Neural cell (in vitro differentiated cells): ENCODE measurements at regions not wholly inside any gene's neighbourhood (a gene's known extent, or its start where the extent isn't known, plus 50 kb on each side); places are given as distances from the start of the nearest gene placed in this dataset.

ENCODE experiments used
- H2AFZ ChIP-seq: fragments of 200-600, 300-800 bp; sonication (generic), shearing (Covaris generic); 2 replicates; pipeline ENCODE4 v1.6.0; 2014; ENCODE audit warnings: low read depth, mild to moderate bottlenecking, antibody characterized with exemption, low read length, moderate library complexity
- H3F3A ChIP-seq: fragments of 200-600 bp; shearing (Covaris generic); 2 replicates; pipeline ENCODE4 v1.6.1; 2016; ENCODE audit warnings: mild to moderate bottlenecking, moderate library complexity, mixed read lengths, antibody characterized with exemption, low read length; ENCODE audit not compliant: insufficient read depth, poor library complexity, severe bottlenecking
- H3K27ac ChIP-seq: fragments of 200-600, 300-800 bp; sonication (generic), shearing (Covaris generic); 2 replicates; pipeline ENCODE4 v1.5.1; 2014; ENCODE audit warnings: mild to moderate bottlenecking, low read length, moderate library complexity
- H3K27me3 ChIP-seq: fragments of 300-800, 200-600 bp; sonication (generic), shearing (Covaris generic); 2 replicates; pipeline ENCODE4 v1.6.0; 2014; ENCODE audit warnings: mild to moderate bottlenecking, low read depth, low read length, moderate library complexity; ENCODE audit not compliant: insufficient read depth
- H3K36me3 ChIP-seq: fragments of 300-800, 200-600 bp; sonication (generic), shearing (Covaris generic); 2 replicates; pipeline ENCODE4 v1.5.1; 2014; ENCODE audit warnings: mild to moderate bottlenecking, antibody characterized with exemption, low read length, moderate library complexity; ENCODE audit not compliant: insufficient read depth
- H3K4me2 ChIP-seq: fragments of 300-800, 200-600 bp; sonication (generic), shearing (Covaris generic); 2 replicates; pipeline ENCODE4 v1.6.0; 2014; ENCODE audit warnings: mild to moderate bottlenecking, low read length
- H3K4me3 ChIP-seq: fragments of 300-800, 200-600 bp; sonication (generic), shearing (Covaris generic); 2 replicates; pipeline ENCODE4 v1.5.1; 2014; ENCODE audit warnings: mild to moderate bottlenecking, low read length, moderate library complexity
- H3K79me2 ChIP-seq: fragments of 200-600 bp; shearing (Covaris generic); replicated peaks from 2 replicates; pipeline ENCODE4 v1.6.0; 2014; ENCODE audit warnings: mild to moderate bottlenecking, low read length, moderate library complexity; ENCODE audit not compliant: insufficient read depth
- H3K9ac ChIP-seq: fragments of 300-800, 200-600 bp; sonication (generic), shearing (Covaris generic); 2 replicates; pipeline ENCODE4 v1.6.1; 2016; ENCODE audit warnings: mild to moderate bottlenecking, low read length, mixed read lengths
- H3K9me2 ChIP-seq: fragments of 200-600 bp; shearing (Covaris generic); 2 replicates; pipeline ENCODE4 v1.6.1; 2016; ENCODE audit warnings: mild to moderate bottlenecking, low read length, mixed read lengths; ENCODE audit not compliant: insufficient read depth
- H3K9me3 ChIP-seq: fragments of 200-600, 300-800 bp; sonication (generic), shearing (Covaris generic); 2 replicates; pipeline ENCODE4 v1.6.1; 2016; ENCODE audit warnings: mild to moderate bottlenecking, mixed run types, low read length, moderate library complexity, mixed read lengths
- H4K20me1 ChIP-seq: fragments of 200-600 bp; shearing (Covaris generic); 2 replicates; pipeline ENCODE4 v1.6.1; 2016; ENCODE audit warnings: mild to moderate bottlenecking, mixed run types; ENCODE audit not compliant: insufficient read depth
- CTCF ChIP-seq: fragments of 450-650 bp; IDR thresholded peaks from 2 replicates; pipeline ENCODE4 v1.5.1; 2014; ENCODE audit warnings: antibody characterized with exemption, mild to moderate bottlenecking, moderate library complexity; ENCODE audit not compliant: poor library complexity, severe bottlenecking
- EP300 ChIP-seq: fragments of 450-650 bp; conservative IDR thresholded peaks from 2 replicates; pipeline ENCODE4 v1.6.1; 2014; ENCODE audit warnings: antibody characterized with exemption, mild to moderate bottlenecking, moderate library complexity; ENCODE audit not compliant: poor library complexity, severe bottlenecking
- EZH2 ChIP-seq: fragments of 200-600, 300-800 bp; shearing (Covaris generic), sonication (generic); IDR thresholded peaks from 2 replicates; pipeline ENCODE4 v1.6.1; 2014; ENCODE audit warnings: antibody characterized with exemption, low read length, borderline replicate concordance, mild to moderate bottlenecking; ENCODE audit not compliant: insufficient read depth, poor library complexity, severe bottlenecking
- MXI1 ChIP-seq: fragments of 450-650 bp; conservative IDR thresholded peaks from 2 replicates; pipeline ENCODE4 v1.6.1; 2014; ENCODE audit warnings: antibody characterized with exemption, mild to moderate bottlenecking; ENCODE audit not compliant: poor library complexity, severe bottlenecking
- POLR2AphosphoS5 ChIP-seq: IDR thresholded peaks from 2 replicates; pipeline ENCODE4 v1.6.1; 2012
- RAD21 ChIP-seq: fragments of 450-650 bp; conservative IDR thresholded peaks from 2 replicates; pipeline ENCODE4 v1.6.1; 2014; ENCODE audit warnings: antibody characterized with exemption, mild to moderate bottlenecking, moderate library complexity
- SMC3 ChIP-seq: fragments of 450-650 bp; conservative IDR thresholded peaks from 2 replicates; pipeline ENCODE4 v1.6.1; 2014; ENCODE audit warnings: antibody characterized with exemption, mild to moderate bottlenecking, moderate library complexity; ENCODE audit not compliant: poor library complexity
- TAF1 ChIP-seq: IDR thresholded peaks from 2 replicates; pipeline ENCODE4 v1.6.1; 2012; ENCODE audit warnings: low read depth
- TF ChIP-seq, protein P1 (sequence below): IDR thresholded peaks from 2 replicates; pipeline ENCODE4 v1.6.1; 2012; ENCODE audit warnings: borderline replicate concordance

GRCh38 chrX:143435916-143436315, 81.4 kb downstream of the SPANXN3 start:
- no peak overlapping the region for H3K4me3 ChIP-seq
- H3K79me2 ChIP-seq, result no peaks in the 10 kb centered on the region
- no peaks in the 10 kb centered on the region for H3K27me3 ChIP-seq
- H2AFZ ChIP-seq, result no peak overlapping the region
- no peak for TF ChIP-seq POLR2AphosphoS5
- TF ChIP-seq EP300, result no peak
- TF ChIP-seq EZH2, result no peak
- no peak for TF ChIP-seq RAD21
- TF ChIP-seq MXI1, result no peak
- no peak for TF ChIP-seq SMC3
- no peak for TF ChIP-seq TAF1
- TF ChIP-seq CTCF, result no peak
- TF ChIP-seq, protein P1, sequence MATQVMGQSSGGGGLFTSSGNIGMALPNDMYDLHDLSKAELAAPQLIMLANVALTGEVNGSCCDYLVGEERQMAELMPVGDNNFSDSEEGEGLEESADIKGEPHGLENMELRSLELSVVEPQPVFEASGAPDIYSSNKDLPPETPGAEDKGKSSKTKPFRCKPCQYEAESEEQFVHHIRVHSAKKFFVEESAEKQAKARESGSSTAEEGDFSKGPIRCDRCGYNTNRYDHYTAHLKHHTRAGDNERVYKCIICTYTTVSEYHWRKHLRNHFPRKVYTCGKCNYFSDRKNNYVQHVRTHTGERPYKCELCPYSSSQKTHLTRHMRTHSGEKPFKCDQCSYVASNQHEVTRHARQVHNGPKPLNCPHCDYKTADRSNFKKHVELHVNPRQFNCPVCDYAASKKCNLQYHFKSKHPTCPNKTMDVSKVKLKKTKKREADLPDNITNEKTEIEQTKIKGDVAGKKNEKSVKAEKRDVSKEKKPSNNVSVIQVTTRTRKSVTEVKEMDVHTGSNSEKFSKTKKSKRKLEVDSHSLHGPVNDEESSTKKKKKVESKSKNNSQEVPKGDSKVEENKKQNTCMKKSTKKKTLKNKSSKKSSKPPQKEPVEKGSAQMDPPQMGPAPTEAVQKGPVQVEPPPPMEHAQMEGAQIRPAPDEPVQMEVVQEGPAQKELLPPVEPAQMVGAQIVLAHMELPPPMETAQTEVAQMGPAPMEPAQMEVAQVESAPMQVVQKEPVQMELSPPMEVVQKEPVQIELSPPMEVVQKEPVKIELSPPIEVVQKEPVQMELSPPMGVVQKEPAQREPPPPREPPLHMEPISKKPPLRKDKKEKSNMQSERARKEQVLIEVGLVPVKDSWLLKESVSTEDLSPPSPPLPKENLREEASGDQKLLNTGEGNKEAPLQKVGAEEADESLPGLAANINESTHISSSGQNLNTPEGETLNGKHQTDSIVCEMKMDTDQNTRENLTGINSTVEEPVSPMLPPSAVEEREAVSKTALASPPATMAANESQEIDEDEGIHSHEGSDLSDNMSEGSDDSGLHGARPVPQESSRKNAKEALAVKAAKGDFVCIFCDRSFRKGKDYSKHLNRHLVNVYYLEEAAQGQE, result no peak
- H3K27ac ChIP-seq, result no peak overlapping the region
- no peaks in the 10 kb centered on the region for H4K20me1 ChIP-seq
- H3K9me2 ChIP-seq, result no peaks in the 10 kb centered on the region
- H3K4me2 ChIP-seq, result no peak overlapping the region
- H3F3A ChIP-seq, result no peaks in the 10 kb centered on the region
- H3K36me3 ChIP-seq, result no peaks in the 10 kb centered on the region
- H3K9ac ChIP-seq, result no peak overlapping the region
- H3K9me3 ChIP-seq, result no peaks in the 10 kb centered on the region

GRCh38 chrX:143429811-143430210, 87.5 kb downstream of the SPANXN3 start:
- Histone ChIP-seq H3K36me3 (no peaks in the 10 kb centered on the region), H2AFZ (no peak overlapping the region), H3K9me2 (no peaks in the 10 kb centered on the region), H3K9me3 (no peaks in the 10 kb centered on the region), H3K27ac (no peak overlapping the region), H3K4me3 (no peak overlapping the region), H3K4me2 (no peak overlapping the region), H3K9ac (no peak overlapping the region), H4K20me1 (no peaks in the 10 kb centered on the region), H3K27me3 (no peaks in the 10 kb centered on the region), H3F3A (no peaks in the 10 kb centered on the region), H3K79me2 (no peaks in the 10 kb centered on the region)
- TF ChIP-seq EP300 (no peak), EZH2 (no peak), TAF1 (no peak), POLR2AphosphoS5 (no peak), CTCF (no peak), MXI1 (no peak), RAD21 (no peak), SMC3 (no peak)
- TF ChIP-seq, protein P1, result no peak
